Fibroblast of pulmonary artery (primary cell): ENCODE measurements at regions not wholly inside any gene's neighbourhood (a gene's known extent, or its start where the extent isn't known, plus 50 kb on each side); places are given as distances from the start of the nearest gene placed in this dataset.

ENCODE experiments used
- DNase-seq: peaks from one replicate; pipeline ENCODE4 v3.0.0-alpha.2; 2010; ENCODE audit warnings: low read depth
- H3K4me3 ChIP-seq: replicated peaks from 2 replicates; pipeline ENCODE4 v1.5.1; 2011; ENCODE audit warnings: low read depth, mild to moderate bottlenecking, control low read depth, low read length, moderate library complexity
- TF ChIP-seq, protein P1 (sequence below): IDR thresholded peaks from 2 replicates; pipeline ENCODE4 v1.5.1; 2011; ENCODE audit warnings: mild to moderate bottlenecking, control low read depth, low read length, inconsistent platforms; ENCODE audit errors: missing control alignments

GRCh38 chr4:29073571-29073970 lies 1646.6 kb upstream of the PCDH7 start:
- DNase-seq, result no peak
- TF ChIP-seq, protein P1, sequence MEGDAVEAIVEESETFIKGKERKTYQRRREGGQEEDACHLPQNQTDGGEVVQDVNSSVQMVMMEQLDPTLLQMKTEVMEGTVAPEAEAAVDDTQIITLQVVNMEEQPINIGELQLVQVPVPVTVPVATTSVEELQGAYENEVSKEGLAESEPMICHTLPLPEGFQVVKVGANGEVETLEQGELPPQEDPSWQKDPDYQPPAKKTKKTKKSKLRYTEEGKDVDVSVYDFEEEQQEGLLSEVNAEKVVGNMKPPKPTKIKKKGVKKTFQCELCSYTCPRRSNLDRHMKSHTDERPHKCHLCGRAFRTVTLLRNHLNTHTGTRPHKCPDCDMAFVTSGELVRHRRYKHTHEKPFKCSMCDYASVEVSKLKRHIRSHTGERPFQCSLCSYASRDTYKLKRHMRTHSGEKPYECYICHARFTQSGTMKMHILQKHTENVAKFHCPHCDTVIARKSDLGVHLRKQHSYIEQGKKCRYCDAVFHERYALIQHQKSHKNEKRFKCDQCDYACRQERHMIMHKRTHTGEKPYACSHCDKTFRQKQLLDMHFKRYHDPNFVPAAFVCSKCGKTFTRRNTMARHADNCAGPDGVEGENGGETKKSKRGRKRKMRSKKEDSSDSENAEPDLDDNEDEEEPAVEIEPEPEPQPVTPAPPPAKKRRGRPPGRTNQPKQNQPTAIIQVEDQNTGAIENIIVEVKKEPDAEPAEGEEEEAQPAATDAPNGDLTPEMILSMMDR, result no peak
- no peak overlapping the region for H3K4me3 ChIP-seq

GRCh38 chr4:29075366-29075765 lies 1644.8 kb upstream of the PCDH7 start:
- no peak for DNase-seq
- no peak overlapping the region for H3K4me3 ChIP-seq
- TF ChIP-seq, protein P1, result no peak

GRCh38 chr4:29079260-29079659 lies 1640.9 kb upstream of the PCDH7 start:
- no peak overlapping the region for H3K4me3 ChIP-seq
- TF ChIP-seq, protein P1, result no peak
- no peak for DNase-seq

DNA sequence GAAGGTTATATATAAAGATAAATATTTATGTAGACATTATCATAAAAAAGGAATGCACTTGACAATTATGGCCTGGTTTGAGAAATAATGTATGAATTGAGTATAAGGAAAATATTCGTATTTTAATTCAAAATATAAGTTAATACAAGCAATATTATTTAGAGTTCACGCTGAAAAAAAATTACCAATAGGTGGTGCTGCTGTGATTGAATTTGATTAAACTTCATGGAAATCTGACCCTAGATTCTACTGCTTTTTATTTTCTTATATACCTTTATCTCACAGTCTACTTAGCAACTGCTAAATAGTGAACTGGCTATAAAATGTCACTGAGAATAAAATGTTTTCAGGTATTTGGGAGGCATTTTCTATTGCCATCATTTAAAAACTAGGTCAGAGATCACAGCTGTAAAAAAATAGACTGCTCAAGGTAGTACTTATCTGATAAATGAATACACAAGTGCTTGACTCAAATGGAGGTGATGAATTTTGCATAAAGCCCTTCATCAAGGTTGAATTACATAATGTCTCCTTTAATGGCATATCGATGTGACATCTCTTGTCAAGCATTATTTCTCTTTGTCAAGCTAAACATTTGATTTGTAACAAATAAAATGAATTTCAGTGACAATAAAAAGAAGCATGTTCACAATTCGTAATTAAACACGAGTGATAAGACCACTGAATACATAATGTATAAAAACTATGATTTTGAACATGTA lies 1638.8 kb upstream of the PCDH7 start:
- TF ChIP-seq, protein P1, result peak; percentile 27
- H3K4me3 ChIP-seq, result no peak overlapping the region
- peak; percentile 33 for DNase-seq

GRCh38 chr4:29082684-29083083 lies 1637.5 kb upstream of the PCDH7 start:
- TF ChIP-seq, protein P1, result no peak
- no peak overlapping the region for H3K4me3 ChIP-seq
- DNase-seq, result no peak

DNA sequence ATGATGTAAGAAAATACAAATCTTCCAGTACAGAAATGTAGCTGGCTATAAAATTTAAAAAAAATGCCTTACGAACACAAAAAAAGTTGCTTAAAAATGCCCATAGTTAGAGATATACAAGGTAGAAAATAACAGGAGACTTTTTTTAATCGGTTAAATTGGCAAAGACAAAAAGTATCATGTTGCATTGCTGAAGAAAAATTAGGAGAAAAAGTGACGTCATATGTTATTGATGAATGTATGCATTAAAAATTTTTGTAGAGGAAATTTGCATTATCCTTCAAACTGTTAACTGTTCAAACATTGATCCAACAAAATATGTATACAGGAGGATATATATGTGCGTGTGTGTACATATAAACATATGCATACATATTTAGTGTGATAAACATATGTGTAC lies 1634.4 kb upstream of the PCDH7 start:
- no peak for DNase-seq
- TF ChIP-seq, protein P1, result no peak

DNA sequence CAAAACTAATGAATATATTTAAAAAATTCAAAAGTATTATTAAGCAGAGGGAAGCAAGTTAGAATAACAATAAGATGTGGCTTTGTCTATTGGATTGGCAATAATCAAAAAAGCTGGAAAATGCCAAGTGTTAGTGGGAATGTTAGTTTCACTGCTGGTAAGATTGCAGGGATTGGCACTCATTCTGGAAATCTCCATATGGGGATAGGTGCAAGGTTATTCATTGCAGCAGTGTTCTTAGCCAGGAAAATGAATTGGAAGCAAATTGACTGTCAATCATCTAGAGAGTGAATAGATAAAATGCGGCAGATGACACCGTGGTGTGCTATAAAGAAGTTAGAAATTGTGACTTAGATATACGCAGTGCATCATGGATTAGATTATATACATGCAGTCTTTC lies 1615.5 kb upstream of the PCDH7 start:
- no peak overlapping the region for H3K4me3 ChIP-seq
- DNase-seq, result no peak
- TF ChIP-seq, protein P1, result no peak

More for the DNA sequence above, 1634.4 kb upstream of the PCDH7 start:
- H3K4me3 ChIP-seq, result no peak overlapping the region
